ENCODE measurements at regions not wholly inside any gene's neighbourhood (a gene's known extent, or its start where the extent isn't known, plus 50 kb on each side); places are given as distances from the start of the nearest gene placed in this dataset.

GRCh38 chr9:12060811-12061210 is 632.4 kb upstream of the TYRP1 start:
- DNase-seq (ENCODE audit: extremely low read depth, low read depth): no peak
- TF ChIP-seq, protein P1, sequence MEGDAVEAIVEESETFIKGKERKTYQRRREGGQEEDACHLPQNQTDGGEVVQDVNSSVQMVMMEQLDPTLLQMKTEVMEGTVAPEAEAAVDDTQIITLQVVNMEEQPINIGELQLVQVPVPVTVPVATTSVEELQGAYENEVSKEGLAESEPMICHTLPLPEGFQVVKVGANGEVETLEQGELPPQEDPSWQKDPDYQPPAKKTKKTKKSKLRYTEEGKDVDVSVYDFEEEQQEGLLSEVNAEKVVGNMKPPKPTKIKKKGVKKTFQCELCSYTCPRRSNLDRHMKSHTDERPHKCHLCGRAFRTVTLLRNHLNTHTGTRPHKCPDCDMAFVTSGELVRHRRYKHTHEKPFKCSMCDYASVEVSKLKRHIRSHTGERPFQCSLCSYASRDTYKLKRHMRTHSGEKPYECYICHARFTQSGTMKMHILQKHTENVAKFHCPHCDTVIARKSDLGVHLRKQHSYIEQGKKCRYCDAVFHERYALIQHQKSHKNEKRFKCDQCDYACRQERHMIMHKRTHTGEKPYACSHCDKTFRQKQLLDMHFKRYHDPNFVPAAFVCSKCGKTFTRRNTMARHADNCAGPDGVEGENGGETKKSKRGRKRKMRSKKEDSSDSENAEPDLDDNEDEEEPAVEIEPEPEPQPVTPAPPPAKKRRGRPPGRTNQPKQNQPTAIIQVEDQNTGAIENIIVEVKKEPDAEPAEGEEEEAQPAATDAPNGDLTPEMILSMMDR (IDR thresholded peaks at IDR 0.05; ENCODE audit: low read depth, low read length): no peak

GRCh38 chr9:12065050-12065449 is 628.1 kb upstream of the TYRP1 start:
- DNase-seq (ENCODE audit: extremely low read depth, low read depth): no peak
- TF ChIP-seq, protein P1 (IDR thresholded peaks at IDR 0.05; ENCODE audit: low read depth, low read length): no peak

DNA sequence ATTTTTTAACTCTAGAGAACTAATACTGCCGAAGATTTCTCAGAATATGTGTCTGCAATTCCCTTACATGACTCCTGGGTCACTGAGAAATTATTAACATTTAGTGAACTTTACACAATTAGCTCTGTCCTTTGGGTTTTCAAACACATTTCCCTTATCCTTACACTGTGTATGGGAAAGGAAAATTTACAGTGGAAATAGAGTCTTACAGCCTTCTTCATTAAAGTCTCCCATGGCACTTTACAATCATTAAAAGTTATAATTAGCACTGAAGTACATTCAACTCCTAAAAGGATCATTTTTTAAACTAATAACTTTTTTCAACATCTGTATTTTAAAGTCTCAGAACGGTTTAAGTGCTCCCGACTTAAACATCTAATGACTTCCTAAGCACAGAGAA is 627.5 kb upstream of the TYRP1 start:
- TF ChIP-seq, protein P1 (IDR thresholded peaks at IDR 0.05; ENCODE audit: low read depth, low read length): no peak
- no peak for DNase-seq (ENCODE audit: extremely low read depth, low read depth)

DNA sequence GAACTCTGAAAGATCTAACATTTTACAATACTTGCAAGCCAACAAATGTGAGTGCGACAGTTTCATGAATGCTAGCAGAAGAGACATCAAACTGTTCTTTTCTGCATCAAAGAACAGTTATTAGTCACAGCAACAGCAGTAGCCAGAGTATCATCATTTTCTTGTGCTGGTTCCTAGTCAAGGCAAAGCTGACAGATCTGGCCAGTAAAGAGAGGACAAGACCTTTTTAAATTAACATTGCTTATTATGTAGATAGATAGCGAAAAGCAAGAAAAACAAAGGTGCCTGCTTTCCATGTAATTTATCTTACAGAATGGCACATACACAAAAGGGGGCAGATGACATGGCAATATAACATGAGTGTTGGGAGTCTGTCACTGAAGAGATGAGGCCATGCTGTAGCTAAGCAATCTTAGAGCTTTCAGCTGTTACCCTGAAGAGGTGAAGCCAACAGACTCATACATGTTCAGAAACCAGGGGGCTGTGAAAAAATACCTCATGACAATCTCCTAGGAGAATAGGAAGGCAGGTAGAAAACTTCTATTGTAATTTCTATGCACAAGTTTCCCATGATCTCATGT is 626.6 kb upstream of the TYRP1 start:
- TF ChIP-seq, protein P1 (IDR thresholded peaks at IDR 0.05; ENCODE audit: low read depth, low read length): no peak
- no peak for DNase-seq (ENCODE audit: extremely low read depth, low read depth)

DNA sequence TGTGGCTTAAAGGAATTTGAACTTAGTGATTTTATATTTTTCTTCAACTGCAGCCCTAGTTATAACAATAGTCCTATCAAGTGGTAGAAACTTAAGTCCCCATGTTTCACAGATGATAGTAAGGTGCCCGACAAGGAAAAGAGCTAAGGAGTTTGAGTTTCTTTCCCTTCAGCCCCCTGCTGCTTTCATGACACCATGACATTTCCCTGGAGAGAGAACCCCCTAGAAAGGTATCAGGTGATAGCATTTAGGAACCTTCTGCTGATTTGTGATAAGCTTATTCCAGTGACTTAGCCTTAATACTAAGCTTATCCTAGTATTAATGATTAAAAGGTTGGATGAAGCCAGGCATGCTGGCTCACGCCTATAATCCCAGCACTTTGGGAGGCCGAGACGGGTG is 623.8 kb upstream of the TYRP1 start:
- TF ChIP-seq, protein P1 (IDR thresholded peaks at IDR 0.05; ENCODE audit: low read depth, low read length): no peak
- no peak for DNase-seq (ENCODE audit: extremely low read depth, low read depth)

DNA sequence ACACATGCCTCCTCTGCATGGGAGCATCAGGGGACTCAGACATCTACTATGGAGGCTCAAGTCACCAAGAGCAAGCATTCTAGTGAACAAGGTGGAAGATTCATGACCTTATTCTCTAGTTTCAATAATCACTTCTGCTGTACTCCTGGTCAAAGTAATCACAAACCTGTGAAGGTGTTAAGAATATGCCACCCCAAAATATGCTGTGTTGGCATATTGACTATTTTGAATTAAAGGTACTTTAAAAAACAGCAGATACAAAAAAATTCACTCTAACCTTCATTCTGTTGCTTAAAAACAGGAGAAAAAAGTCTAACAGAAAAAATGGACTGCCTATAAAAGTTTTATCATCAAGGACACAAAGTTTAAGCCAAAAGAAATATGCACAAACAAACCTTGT is 607.8 kb upstream of the TYRP1 start:
- TF ChIP-seq, protein P1 (IDR thresholded peaks at IDR 0.05; ENCODE audit: low read depth, low read length): no peak
- DNase-seq (ENCODE audit: extremely low read depth, low read depth): no peak

- TF ChIP-seq, protein P1 (IDR thresholded peaks at IDR 0.05; ENCODE audit: low read depth, low read length): no peak
- DNase-seq (ENCODE audit: extremely low read depth, low read depth): no peak
Measured at GRCh38 chr9:12091865-12092527, 601.2 kb upstream of the TYRP1 start.

Data from AG09319 (cell line).